PC-9 (cell line): ENCODE measurements at regions not wholly inside any gene's neighbourhood (a gene's known extent, or its start where the extent isn't known, plus 50 kb on each side); places are given as distances from the start of the nearest gene placed in this dataset.
"Not testable (repeated sequence)": the region's sequence is repeated elsewhere in the genome, so short reads cannot be mapped to it uniquely, and the experiment has no call there.

Experiments used
- BruUV-seq: library from RNA; stranded (reverse); fragments of 400-500 nt; replicated peaks from 2 replicates; lab custom pipeline; 2021; lab: Mats Ljungman, UMichigan
- CTCF ChIA-PET: fragments of 300-600 bp; sonication (Branson Sonifier 250); formaldehyde crosslinking; loops from one replicate; lab custom pipeline; 2022; ENCODE audit warnings: antibody characterized with exemption; lab: Charles Lee
- POLR2A ChIA-PET: fragments of 300-600 bp; sonication (Branson Sonifier 250); formaldehyde crosslinking; loops from one replicate; lab custom pipeline; 2022; ENCODE audit warnings: antibody characterized with exemption; ENCODE audit not compliant: unreplicated experiment; lab: Charles Lee
- DNase-seq, 2 experiments: peaks; one replicate each; pipeline versions ENCODE4 v3.0.0 to v3.0.0-alpha.2; 2015 to 2022; ENCODE audit warnings: mixed read lengths in 1 of 2
- H2AFZ ChIP-seq: fragments of 200-600 bp; sonication (generic); 2 replicates; pipeline ENCODE4 v1.8.1; 2017; ENCODE audit warnings: antibody characterized with exemption
- H3F3A ChIP-seq: fragments of 200-600 bp; sonication (generic); 2 replicates; pipeline ENCODE4 v1.8.1; 2017; ENCODE audit warnings: antibody characterized with exemption, mild to moderate bottlenecking, low read depth; ENCODE audit not compliant: insufficient read depth
- H3K27ac ChIP-seq: fragments of 200-600 bp; sonication (generic); 2 replicates; pipeline ENCODE4 v1.6.1; 2016; ENCODE audit warnings: mixed run types
- H3K27me3 ChIP-seq: fragments of 200-600 bp; sonication (generic); 2 replicates; pipeline ENCODE4 v1.6.1; 2016; ENCODE audit warnings: low read depth, mixed run types; ENCODE audit not compliant: insufficient read depth
- H3K36me3 ChIP-seq: fragments of 200-600 bp; sonication (generic); 2 replicates; pipeline ENCODE4 v1.6.1; 2016; ENCODE audit warnings: low read depth, mixed run types
- H3K4me1 ChIP-seq: fragments of 200-600 bp; sonication (generic); replicated peaks from 2 replicates; pipeline ENCODE4 v1.6.1; 2016; ENCODE audit warnings: mixed run types; ENCODE audit not compliant: insufficient read depth
- H3K4me2 ChIP-seq: fragments of 200-600 bp; sonication (generic); 2 replicates; pipeline ENCODE4 v1.6.1; 2017; ENCODE audit warnings: mixed run types
- H3K4me3 ChIP-seq: fragments of 200-600 bp; sonication (generic); 2 replicates; pipeline ENCODE4 v1.6.1; 2016; ENCODE audit warnings: mixed run types
- H3K79me2 ChIP-seq: fragments of 200-600 bp; sonication (generic); 2 replicates; pipeline ENCODE4 v1.6.1; 2017; ENCODE audit warnings: low read depth, mixed run types
- H3K9me2 ChIP-seq: fragments of 200-600 bp; sonication (generic); 2 replicates; pipeline ENCODE4 v1.8.1; 2017; ENCODE audit warnings: mild to moderate bottlenecking; ENCODE audit not compliant: insufficient read depth
- H3K9me3 ChIP-seq: fragments of 200-600 bp; sonication (generic); 2 replicates; pipeline ENCODE4 v1.8.1; 2016; ENCODE audit warnings: low read depth; ENCODE audit not compliant: insufficient read depth
- H4K20me1 ChIP-seq: fragments of 200-600 bp; sonication (generic); 2 replicates; pipeline ENCODE4 v1.8.1; 2017; ENCODE audit not compliant: insufficient read depth
- EZH2 ChIP-seq: fragments of 200-600 bp; sonication (generic); IDR thresholded peaks from 2 replicates; pipeline ENCODE4 v1.8.0; 2017; ENCODE audit warnings: antibody characterized with exemption, low read depth
- intact Hi-C: fragments of 100-400 bp; cut with micrococcal nuclease; formaldehyde crosslinking; loops from one replicate; pipeline ENCODE4 v1.10.0; 2022; ENCODE audit not compliant: unreplicated experiment
- TF ChIP-seq, protein P1 (sequence below): fragments of 200-600 bp; sonication (generic); conservative IDR thresholded peaks from 2 replicates; pipeline ENCODE4 v1.6.1; 2017; ENCODE audit warnings: mixed run types, antibody characterized with exemption, mild to moderate bottlenecking, moderate library complexity

DNA sequence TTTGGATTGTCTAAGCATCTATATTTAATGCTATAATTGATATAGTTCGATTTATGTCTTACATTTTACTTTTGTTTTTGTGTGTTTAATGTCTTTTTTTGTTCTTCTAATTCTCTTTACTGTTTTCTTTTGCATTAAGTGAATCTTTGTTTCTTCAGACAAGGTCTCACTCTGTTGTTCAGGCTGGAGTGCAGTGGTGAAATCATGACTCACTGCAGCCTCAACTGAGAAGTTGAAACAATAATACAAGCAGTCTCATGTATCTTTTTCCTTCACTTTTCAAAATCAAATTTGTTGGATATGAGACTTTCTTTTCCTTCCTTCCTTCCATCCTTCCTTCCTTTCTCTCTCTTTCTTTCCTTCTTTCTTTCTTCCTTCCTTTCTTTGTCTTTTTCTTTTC lies 1401.6 kb downstream of the ADGRL3 start:
- H3K36me3 ChIP-seq, result no peaks in the 10 kb centered on the region
- no peaks in the 10 kb centered on the region for H3K27me3 ChIP-seq
- no peak for DNase-seq
- no TSS peak for BruUV-seq
- no peaks in the 10 kb centered on the region for H3K9me2 ChIP-seq
- H2AFZ ChIP-seq, result no peak overlapping the region
- H3K4me2 ChIP-seq, result peak overlapping the region; percentile 31; the same call in 1 of the 2 replicates
- H3K4me3 ChIP-seq, result no peak overlapping the region; the same call in 1 of the 2 replicates
- no peaks in the 10 kb centered on the region for H4K20me1 ChIP-seq
- no peaks in the 10 kb centered on the region for H3K9me3 ChIP-seq
- H3F3A ChIP-seq, result no peaks in the 10 kb centered on the region
- no peaks in the 10 kb centered on the region for H3K79me2 ChIP-seq
- no peaks in the 10 kb centered on the region for H3K4me1 ChIP-seq
- ChIA-PET POLR2A (no interaction called here), CTCF (no interaction called here)
- no peak for TF ChIP-seq EZH2
- TF ChIP-seq, protein P1, sequence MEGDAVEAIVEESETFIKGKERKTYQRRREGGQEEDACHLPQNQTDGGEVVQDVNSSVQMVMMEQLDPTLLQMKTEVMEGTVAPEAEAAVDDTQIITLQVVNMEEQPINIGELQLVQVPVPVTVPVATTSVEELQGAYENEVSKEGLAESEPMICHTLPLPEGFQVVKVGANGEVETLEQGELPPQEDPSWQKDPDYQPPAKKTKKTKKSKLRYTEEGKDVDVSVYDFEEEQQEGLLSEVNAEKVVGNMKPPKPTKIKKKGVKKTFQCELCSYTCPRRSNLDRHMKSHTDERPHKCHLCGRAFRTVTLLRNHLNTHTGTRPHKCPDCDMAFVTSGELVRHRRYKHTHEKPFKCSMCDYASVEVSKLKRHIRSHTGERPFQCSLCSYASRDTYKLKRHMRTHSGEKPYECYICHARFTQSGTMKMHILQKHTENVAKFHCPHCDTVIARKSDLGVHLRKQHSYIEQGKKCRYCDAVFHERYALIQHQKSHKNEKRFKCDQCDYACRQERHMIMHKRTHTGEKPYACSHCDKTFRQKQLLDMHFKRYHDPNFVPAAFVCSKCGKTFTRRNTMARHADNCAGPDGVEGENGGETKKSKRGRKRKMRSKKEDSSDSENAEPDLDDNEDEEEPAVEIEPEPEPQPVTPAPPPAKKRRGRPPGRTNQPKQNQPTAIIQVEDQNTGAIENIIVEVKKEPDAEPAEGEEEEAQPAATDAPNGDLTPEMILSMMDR, result no peak
- no peak overlapping the region for H3K27ac ChIP-seq
- intact Hi-C loops, result no loop called here

DNA sequence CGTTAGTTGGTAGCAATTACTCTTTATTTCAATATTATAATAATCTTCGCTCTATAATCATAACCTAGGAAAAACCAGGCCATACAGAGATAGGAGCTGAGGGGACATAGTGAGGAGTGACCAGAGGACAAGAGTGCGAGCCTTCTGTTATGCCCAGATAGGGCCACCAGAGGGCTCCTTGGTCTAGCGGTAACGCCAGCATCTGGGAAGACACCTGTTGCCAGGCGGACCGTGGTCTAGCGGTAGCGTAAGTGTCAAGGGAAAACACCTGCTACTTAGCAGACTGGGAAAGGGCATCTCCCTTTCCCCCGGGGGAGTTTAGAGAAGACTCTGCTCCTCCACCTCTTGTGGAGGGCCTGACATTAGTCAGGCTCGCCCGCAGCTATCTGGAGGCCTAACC lies 1395.1 kb downstream of the ADGRL3 start:
- H3F3A ChIP-seq, H3K9me3 ChIP-seq, H2AFZ ChIP-seq, H3K9me2 ChIP-seq, H4K20me1 ChIP-seq, intact Hi-C loops, CTCF ChIA-PET, H3K4me2 ChIP-seq, H3K79me2 ChIP-seq, DNase-seq, H3K4me1 ChIP-seq, POLR2A ChIA-PET, H3K4me3 ChIP-seq, H3K27me3 ChIP-seq, H3K27ac ChIP-seq, BruUV-seq, H3K36me3 ChIP-seq: not testable (repeated sequence)

DNA sequence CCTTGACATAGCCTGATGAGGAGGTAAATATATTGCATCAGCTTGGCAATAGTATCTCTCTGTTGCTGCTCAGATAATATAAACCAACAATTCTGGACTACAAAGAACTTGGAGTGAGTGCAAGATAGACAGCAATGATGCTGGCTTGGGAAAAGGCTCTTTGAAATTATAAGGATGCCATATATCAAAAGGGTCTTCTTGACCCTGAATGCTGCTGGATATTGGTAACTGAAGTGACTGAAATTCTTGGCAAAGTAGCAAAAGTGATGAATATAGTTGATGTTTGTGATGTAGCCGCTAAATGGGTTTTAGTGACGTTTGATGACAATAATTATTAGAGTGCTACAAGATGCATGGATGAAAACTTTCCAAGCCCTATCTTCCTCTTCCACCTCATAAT lies 1391.6 kb downstream of the ADGRL3 start:
- Histone ChIP-seq H3K36me3 (no peaks in the 10 kb centered on the region), H3K4me2 (no peak overlapping the region), H3K27me3 (no peaks in the 10 kb centered on the region), H3K27ac (no peak overlapping the region), H4K20me1 (no peaks in the 10 kb centered on the region), H3K4me1 (no peaks in the 10 kb centered on the region), H3F3A (no peaks in the 10 kb centered on the region), H3K9me3 (no peaks in the 10 kb centered on the region), H3K9me2 (no peaks in the 10 kb centered on the region), H3K4me3 (no peak overlapping the region), H3K79me2 (no peaks in the 10 kb centered on the region), H2AFZ (no peak overlapping the region)
- intact Hi-C loops, result no loop called here
- POLR2A ChIA-PET, result no interaction called here
- TF ChIP-seq, protein P1, result no peak
- TF ChIP-seq EZH2, result no peak
- no TSS peak for BruUV-seq
- no peak for DNase-seq
- CTCF ChIA-PET, result no interaction called here

DNA sequence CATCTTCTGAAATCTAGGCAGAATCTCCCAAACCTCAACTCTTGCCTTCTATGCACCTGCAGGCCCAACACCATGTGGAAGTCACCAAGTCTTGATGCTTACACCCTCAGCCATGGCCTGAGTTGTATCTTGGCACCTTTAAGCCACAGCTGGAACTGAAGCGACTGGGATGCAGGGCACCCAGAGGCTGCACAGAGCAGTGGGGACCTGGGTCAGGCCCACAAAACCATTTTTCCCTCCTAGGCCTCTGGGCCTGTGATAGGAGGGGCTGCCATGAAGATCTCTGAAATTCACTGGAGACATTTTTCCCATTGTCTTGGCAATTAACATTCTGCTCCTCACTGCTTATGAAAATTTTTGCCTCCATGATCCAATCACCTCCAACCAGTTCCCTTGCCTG lies 1388.5 kb downstream of the ADGRL3 start:
- H4K20me1 ChIP-seq, result no peaks in the 10 kb centered on the region
- no peaks in the 10 kb centered on the region for H3K9me3 ChIP-seq
- BruUV-seq, result no TSS peak
- intact Hi-C loops, result no loop called here
- H3F3A ChIP-seq, result no peaks in the 10 kb centered on the region
- H3K36me3 ChIP-seq, result no peaks in the 10 kb centered on the region
- ChIA-PET POLR2A (no interaction called here), CTCF (no interaction called here)
- DNase-seq, result no peak
- no peak overlapping the region for H3K4me2 ChIP-seq
- no peak overlapping the region for H2AFZ ChIP-seq
- H3K79me2 ChIP-seq, result no peaks in the 10 kb centered on the region
- no peak overlapping the region for H3K27ac ChIP-seq
- no peaks in the 10 kb centered on the region for H3K4me1 ChIP-seq
- TF ChIP-seq EZH2, result no peak
- TF ChIP-seq, protein P1, result no peak
- no peaks in the 10 kb centered on the region for H3K27me3 ChIP-seq
- no peaks in the 10 kb centered on the region for H3K9me2 ChIP-seq
- no peak overlapping the region for H3K4me3 ChIP-seq
